GM18505 (cell line): ENCODE measurements at regions not wholly inside any gene's neighbourhood (a gene's known extent, or its start where the extent isn't known, plus 50 kb on each side); places are given as distances from the start of the nearest gene placed in this dataset.
"Not testable (repeated sequence)": the region's sequence is repeated elsewhere in the genome, so short reads cannot be mapped to it uniquely, and the experiment has no call there.

Source experiments
- ATAC-seq: cut with Tn5 transposase; IDR thresholded peaks from one replicate; pipeline ENCODE4 v1.9.1; 2021; ENCODE audit not compliant: unreplicated experiment
- POLR2A ChIP-seq: IDR thresholded peaks from 4 replicates; pipeline ENCODE4 v1.6.1; 2011; ENCODE audit warnings: borderline replicate concordance; ENCODE audit not compliant: insufficient read depth, insufficient read length; ENCODE audit errors: extremely low read depth

DNA sequence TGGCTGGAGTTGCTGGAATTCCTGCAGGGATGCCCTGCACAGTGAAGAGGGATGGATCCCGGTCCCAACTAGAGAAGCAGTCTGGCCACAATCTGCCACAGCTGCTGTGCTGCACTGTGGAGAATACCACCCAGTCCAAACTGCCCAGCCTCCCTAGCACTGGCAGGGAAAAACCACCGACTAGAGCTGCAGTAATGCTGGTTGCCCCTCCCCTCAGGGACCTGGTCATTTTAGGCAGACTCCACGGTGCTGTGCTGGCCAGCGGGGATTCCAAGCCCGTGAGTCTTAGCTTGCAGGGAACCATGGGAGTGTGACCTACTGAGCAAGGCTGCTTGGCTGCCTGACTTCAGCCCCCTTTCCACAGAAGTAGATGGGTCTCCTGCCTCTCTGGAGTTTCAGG, 478.0 kb upstream of the ATP11B start:
- TF ChIP-seq POLR2A = no peak
- no peak for ATAC-seq

DNA sequence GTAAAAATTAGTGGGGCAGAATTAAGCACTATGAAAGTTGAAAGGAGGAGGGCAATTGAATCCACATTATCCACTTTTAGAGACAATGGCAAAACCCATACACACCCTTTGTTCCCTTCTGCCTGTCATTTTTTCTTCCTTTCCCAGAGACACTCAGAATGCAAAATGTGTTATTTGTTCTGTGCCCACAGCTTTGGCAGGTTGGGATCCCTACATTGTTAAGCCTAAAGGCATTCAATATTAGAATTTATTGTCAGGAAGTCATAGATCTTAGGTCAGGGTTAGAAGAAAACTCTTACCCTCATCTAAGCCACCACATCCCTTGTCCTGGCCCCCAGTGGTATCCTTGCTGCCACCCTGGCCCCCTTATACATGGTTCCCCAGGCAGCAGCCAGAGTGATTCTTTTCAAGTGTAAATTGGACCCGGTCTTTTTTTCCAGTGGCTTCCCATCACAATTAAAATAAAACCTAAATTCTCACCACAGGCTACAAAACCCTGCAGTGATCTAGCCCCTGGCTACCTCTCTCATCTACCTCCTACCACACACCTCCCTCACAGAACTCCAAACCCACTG, 470.1 kb upstream of the ATP11B start:
- no peak for ATAC-seq
- no peak for TF ChIP-seq POLR2A

DNA sequence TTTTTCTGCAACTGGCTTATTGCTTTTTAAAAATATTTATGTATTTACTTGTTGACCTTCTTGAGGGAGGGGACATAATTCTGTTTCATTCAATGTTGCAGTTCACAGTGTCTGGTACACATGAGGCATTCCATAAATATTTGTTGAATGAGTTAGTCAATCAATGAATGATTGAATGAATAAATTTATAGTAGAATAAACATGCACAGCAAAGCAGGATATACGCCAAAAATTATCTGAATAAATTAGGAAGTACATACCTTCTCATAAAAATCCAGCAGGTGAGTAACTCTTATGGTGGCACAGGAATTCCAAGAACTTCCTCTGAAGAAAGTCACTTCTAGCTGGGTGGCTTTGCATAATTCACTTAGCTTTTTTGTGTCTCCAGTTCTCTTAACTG, 469.4 kb upstream of the ATP11B start:
- no peak for ATAC-seq
- no peak for TF ChIP-seq POLR2A

DNA sequence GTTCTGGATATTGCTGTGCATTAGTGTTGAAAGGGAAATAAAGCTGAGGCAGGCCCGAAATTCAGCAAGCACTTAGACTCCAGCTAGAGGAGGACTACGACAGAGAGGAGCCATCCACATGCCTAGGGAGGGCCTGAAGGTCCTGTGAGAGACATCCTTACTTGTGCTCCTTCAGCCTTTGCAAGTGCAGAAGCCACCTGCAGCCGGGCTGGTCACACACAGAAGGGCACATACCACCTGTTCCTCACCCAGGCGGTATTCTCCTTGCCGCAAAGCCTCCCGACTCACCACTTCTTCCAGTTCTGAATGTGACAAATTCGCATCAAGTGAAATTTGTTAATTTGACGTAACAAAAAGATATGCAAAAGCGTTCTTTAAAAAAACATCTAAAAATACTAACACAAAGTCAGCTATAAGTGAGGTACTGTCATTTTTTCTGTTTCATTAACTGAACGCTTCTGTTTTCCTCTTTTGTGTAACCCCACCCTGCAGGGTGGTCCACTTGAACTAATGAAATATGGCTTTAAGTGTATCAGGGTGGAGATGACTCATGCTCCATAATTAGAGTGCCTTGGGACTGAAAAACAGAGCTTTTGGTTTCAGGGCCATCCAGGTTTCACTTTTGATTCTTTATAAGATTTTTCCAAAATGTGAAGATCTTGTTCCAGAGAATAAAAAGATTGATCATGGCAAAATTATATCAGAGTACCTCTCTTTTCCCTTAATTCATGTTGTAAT, 467.9 kb upstream of the ATP11B start:
- TF ChIP-seq POLR2A = no peak
- no peak for ATAC-seq

DNA sequence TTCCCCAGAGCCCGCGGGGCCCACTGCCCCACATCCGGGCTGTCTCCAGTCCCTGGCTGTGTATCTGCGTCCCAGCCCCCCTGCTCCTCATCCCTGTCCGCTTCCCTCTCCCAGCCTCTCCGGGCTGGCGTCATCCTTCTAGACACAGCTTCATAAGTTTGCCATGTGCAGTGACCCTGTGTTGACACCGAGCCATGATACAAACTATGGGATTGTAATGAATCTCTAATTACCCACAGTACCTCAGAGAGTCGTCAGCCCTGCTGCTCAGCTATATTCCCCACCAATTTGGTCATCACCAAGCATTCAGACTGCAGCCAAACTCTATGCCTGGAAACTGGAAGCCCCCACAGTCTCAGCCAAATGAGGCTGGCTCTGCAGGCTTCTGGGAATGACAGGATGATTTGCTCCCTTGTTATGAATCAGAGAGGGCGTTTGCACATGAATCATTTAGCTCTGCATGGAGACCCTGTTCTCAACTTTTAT, 466.1 kb upstream of the ATP11B start:
- TF ChIP-seq POLR2A = no peak
- no peak for ATAC-seq

DNA sequence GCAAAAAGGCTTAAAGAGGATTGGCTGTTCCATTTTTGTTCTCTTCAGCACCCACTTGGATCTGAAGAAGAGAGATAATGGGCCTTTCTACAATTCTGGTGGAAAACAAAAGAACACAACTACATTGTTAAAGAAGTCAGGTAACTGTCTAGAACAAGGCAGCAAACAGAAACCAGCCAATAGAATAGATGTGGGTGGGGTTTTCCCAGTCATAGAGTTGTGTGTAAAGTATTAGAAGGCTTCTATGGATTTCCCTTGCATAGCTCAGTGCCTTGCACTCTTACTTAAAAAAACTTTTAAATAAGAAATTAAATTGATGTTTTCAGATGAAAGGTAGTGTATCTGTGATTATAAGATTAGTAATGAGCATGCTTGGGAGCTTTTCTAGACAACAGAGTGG, 462.7 kb upstream of the ATP11B start:
- ATAC-seq = no peak
- no peak for TF ChIP-seq POLR2A

DNA sequence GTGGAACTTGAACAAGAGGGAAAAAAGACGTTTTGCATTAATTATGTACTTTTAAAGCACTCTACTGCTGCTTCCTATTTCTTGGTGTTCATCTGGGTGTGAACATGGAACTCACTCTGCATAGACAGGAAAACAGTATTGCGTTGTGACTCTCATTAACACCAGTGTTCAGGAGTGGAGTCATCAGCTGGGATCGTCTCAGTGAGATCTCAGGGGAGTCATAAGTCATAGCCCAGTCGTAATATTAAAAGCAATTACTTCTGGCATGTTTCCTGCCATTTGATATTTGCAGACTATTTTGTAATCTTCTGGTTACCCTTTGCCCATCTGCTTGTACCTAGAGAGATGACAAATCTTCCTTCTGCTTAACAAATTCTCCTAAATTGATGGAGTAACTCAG, 462.0 kb upstream of the ATP11B start:
- ATAC-seq = no peak

DNA sequence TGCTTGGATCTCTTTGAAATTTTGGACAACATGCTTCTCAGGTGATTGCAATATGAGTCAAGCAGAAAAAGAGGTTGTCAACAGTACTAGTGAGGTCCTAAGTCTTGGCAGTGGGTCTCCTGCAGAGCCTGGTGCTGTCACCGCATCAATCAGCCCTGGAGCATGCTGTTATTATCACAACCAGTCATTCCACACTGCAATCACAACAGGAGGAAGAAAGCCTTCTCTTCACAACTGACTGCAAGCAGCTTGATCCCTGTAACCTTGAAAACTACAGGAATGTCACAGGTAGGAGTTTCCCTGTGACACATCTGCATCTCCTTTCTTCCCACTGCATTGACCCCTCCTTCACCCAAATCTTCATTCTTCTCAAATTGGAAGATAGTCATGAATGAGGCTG, 451.1 kb upstream of the ATP11B start:
- ATAC-seq = no peak
- no peak for TF ChIP-seq POLR2A

More for the DNA sequence above, 462.0 kb upstream of the ATP11B start:
- TF ChIP-seq POLR2A = no peak

DNA sequence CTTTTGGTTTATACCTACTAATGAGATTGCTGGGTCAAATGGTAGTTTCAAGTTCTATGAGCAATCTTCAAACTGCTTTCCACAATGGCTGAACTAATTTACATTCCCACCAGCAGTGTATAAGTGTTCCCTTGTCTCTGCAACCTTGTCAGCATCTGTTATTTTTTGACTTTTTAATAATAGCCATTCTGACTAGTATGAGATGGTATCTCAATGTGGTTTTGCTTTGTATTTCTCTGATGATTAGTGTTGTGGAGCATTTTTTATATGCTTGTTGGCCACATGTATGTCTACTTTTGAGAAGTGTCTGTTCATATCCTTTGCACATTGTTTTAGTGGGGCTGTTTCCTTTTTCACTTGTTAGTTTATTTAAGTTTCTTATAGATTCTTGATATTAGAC, 449.3 kb upstream of the ATP11B start:
- ATAC-seq = not testable (repeated sequence)

DNA sequence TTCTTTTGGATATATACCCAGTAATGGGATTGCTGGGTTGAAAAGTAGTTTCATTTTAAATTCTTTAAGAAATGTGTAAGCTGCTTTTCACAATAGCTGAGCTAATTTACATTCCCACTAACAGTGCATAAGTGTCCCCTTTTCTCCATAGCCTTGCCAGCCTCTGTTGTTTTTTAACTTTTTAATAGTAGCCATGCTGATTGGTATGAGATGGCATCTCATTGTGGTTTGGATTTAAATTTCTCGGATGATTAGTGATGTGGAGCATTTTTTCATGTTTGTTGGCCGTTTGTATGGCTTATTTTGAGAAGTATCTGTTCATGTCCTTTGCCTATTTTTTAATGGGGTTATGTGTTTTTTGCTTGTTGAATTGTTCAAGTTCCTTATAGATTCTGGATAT, 444.3 kb upstream of the ATP11B start:
- TF ChIP-seq POLR2A = no peak
- ATAC-seq = no peak

DNA sequence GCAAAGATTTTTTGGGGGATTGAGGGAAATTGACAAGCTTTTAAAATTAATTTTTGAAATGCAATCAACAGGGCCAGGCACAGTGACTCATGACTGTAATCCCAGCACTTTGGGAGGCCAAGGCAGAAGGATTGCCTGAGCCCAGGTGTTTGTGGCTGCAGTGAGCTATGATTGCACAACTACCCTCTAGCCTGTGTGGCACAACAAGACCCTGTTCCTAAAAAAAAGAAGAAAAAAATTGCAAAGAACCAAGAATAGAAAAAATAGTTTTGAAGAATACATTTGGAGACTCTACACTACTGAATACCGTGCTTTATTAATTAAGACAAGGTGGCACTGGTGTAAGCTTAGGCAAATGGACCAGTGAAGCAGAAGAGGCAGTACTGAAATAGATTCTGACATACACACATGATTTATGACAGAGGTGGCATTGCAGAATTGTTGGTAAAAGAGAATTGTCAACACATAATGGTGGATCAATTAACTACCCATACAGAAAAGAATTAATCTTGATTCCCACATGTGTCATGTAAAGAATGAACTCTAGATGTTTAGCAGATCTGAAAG, 443.3 kb upstream of the ATP11B start:
- ATAC-seq = no peak
- no peak for TF ChIP-seq POLR2A

DNA sequence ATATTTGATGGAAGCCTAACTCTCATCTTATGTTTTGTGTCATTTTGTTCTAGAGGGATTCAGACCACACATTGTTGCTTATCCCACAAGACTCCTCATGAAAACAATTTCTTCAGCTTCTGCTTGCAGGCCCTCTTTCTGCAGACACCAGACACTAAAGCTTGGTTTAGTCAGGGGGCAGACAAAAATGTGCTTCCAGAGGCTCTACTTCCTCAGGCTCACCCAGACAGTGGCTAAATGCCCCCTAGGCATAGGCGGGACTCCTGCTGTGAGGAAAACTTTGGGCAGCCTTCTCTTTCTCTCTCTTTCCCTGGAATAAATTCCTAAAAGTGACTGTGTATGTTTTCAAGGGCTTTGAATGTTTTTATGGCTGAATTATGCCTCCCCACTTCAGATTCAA, 435.4 kb upstream of the ATP11B start:
- no peak for TF ChIP-seq POLR2A
- ATAC-seq = no peak

DNA sequence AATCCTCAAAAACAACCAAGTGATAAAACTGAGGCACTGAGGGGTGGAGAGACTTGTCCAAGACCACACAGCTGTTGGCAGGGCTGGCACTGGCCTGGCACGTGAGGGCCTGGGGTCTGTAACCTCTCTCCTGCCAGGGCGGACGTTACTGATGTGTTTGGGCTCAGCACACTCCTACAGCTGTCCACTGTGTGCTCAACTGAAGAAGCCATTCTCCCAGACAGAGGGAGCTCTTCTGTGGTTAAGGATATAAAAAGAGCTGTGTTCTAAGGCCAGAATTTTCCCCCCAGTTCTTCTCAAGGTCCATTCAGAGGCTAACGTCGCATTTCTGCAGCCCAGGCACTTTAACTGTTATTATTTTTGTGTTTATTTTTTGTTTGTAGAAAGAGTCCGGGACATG, 429.0 kb upstream of the ATP11B start:
- no peak for ATAC-seq
- no peak for TF ChIP-seq POLR2A
